CD14-positive monocyte (primary cell): ENCODE measurements at regions not wholly inside any gene's neighbourhood (a gene's known extent, or its start where the extent isn't known, plus 50 kb on each side); places are given as distances from the start of the nearest gene placed in this dataset.

Experiments
- DNase-seq, 3 donors: peaks; one replicate each; pipeline ENCODE4 v3.0.0-alpha.2; 2011 to 2022
- H2AFZ ChIP-seq: 2 replicates; pipeline ENCODE4 v1.6.0; 2012; ENCODE audit warnings: mild to moderate bottlenecking, low read depth, low read length, inconsistent platforms; ENCODE audit not compliant: insufficient read depth, poor library complexity, severe bottlenecking
- H3K27ac ChIP-seq, 2 donors: 1 replicate in 1 of 2; 2 replicates in 1 of 2; pipeline ENCODE4 v1.5.1; 2012 to 2013; ENCODE audit warnings: low read length in 2 of 2, control low read depth in 1 of 2, inconsistent platforms in 1 of 2, low read depth in 1 of 2, mild to moderate bottlenecking in 1 of 2
- H3K27me3 ChIP-seq, 2 donors: one replicate each; pipeline versions ENCODE4 v1.6.0 to v1.6.1; 2011 to 2013; ENCODE audit warnings: low read length in 2 of 2; ENCODE audit not compliant: control insufficient read depth in 2 of 2, insufficient read depth in 2 of 2
- H3K36me3 ChIP-seq, 2 donors: replicated peaks in 1 of 2; 1 replicate in 1 of 2; 2 replicates in 1 of 2; pipeline versions ENCODE4 v1.5.1 to v1.6.1; 2012 to 2013; ENCODE audit warnings: low read length in 2 of 2, control low read depth in 1 of 2, inconsistent platforms in 1 of 2, mild to moderate bottlenecking in 1 of 2; ENCODE audit not compliant: insufficient read depth in 2 of 2, control insufficient read depth in 1 of 2
- H3K4me1 ChIP-seq, 2 donors: 1 replicate in 1 of 2; 2 replicates in 1 of 2; pipeline versions ENCODE4 v1.5.1 to v1.6.1; 2012 to 2013; ENCODE audit warnings: low read length in 2 of 2, control low read depth in 1 of 2, inconsistent platforms in 1 of 2, mild to moderate bottlenecking in 1 of 2, moderate library complexity in 1 of 2; ENCODE audit not compliant: insufficient read depth in 2 of 2, control insufficient read depth in 1 of 2
- H3K4me2 ChIP-seq: replicated peaks from 2 replicates; pipeline ENCODE3; 2012; ENCODE audit warnings: low read length, moderate library complexity, mild to moderate bottlenecking; ENCODE audit not compliant: poor library complexity, severe bottlenecking; ENCODE audit errors: extremely low read depth
- H3K4me3 ChIP-seq, 3 experiments: fragments of 200-600 bp in 1 of 3; sonication (generic) in 1 of 3; replicated peaks in 1 of 3; 1 replicate in 2 of 3; 2 replicates in 1 of 3; pipeline ENCODE4 v1.5.1; 2011 to 2013; ENCODE audit warnings: low read length in 3 of 3, mild to moderate bottlenecking in 3 of 3, control low read depth in 2 of 3, low read depth in 2 of 3, inconsistent platforms in 1 of 3, moderate library complexity in 1 of 3
- H3K79me2 ChIP-seq: 2 replicates; pipeline ENCODE4 v1.6.0; 2012; ENCODE audit warnings: mild to moderate bottlenecking, control low read depth, inconsistent platforms, low read length, moderate library complexity; ENCODE audit not compliant: insufficient read depth
- H3K9ac ChIP-seq: 2 replicates; pipeline ENCODE4 v1.6.0; 2017; ENCODE audit warnings: low read length, mild to moderate bottlenecking; ENCODE audit not compliant: insufficient read depth, poor library complexity, severe bottlenecking
- H3K9me3 ChIP-seq, 2 donors: replicated peaks in 1 of 2; 1 replicate in 1 of 2; 2 replicates in 1 of 2; pipeline versions ENCODE4 v1.5.1 to v1.6.1; 2012 to 2013; ENCODE audit warnings: low read length in 2 of 2, control low read depth in 1 of 2; ENCODE audit not compliant: control insufficient read depth in 1 of 2, insufficient read depth in 1 of 2
- H4K20me1 ChIP-seq: 2 replicates; pipeline ENCODE4 v1.6.0; 2012; ENCODE audit warnings: mild to moderate bottlenecking, low read length, control low read depth, moderate library complexity; ENCODE audit not compliant: insufficient read depth
- H3K27ac Mint-ChIP-seq, 7 donors: one replicate each; pipeline ENCODE4 v1.8.0; 2020; ENCODE audit warnings: mild to moderate bottlenecking in 7 of 7, mixed read lengths in 7 of 7, moderate library complexity in 6 of 7, inconsistent platforms in 2 of 7
- H3K27me3 Mint-ChIP-seq, 3 donors: one replicate each; pipeline ENCODE4 v1.8.0; 2021 to 2022; ENCODE audit warnings: low read depth in 3 of 3, mild to moderate bottlenecking in 3 of 3, mixed read lengths in 3 of 3, moderate library complexity in 3 of 3, inconsistent platforms in 1 of 3
- H3K36me3 Mint-ChIP-seq, 2 donors: one replicate each; pipeline ENCODE4 v1.8.0; 2020; ENCODE audit warnings: mixed read lengths in 2 of 2, inconsistent platforms in 1 of 2, mild to moderate bottlenecking in 1 of 2
- H3K4me1 Mint-ChIP-seq: one replicate; pipeline ENCODE4 v1.8.0; 2020; ENCODE audit warnings: mild to moderate bottlenecking, mixed read lengths
- H3K4me3 Mint-ChIP-seq, 2 donors: one replicate each; pipeline ENCODE4 v1.8.0; 2020; ENCODE audit warnings: mild to moderate bottlenecking in 2 of 2, mixed read lengths in 2 of 2, moderate library complexity in 1 of 2
- H3K9me3 Mint-ChIP-seq, 7 donors: one replicate each; pipeline ENCODE4 v1.8.0; 2020 to 2022; ENCODE audit warnings: mixed read lengths in 7 of 7, mild to moderate bottlenecking in 6 of 7, moderate library complexity in 6 of 7, inconsistent platforms in 2 of 7
- CTCF ChIP-seq: fragments of 200-600 bp; IDR thresholded peaks from one replicate; pipeline ENCODE4 v1.8.0; 2022; ENCODE audit warnings: antibody characterized with exemption, mild to moderate bottlenecking
- WGBS: methylation state at CpG from one replicate; pipeline ENCODE4 v1.1.5; 2013; ENCODE audit warnings: missing lambda C conversion rate; ENCODE audit not compliant: insufficient coverage; 5-methylcytosine and 5-hydroxymethylcytosine counted together
- intact Hi-C, 2 donors: fragments of 100-400 bp; cut with micrococcal nuclease; formaldehyde crosslinking; loops; one replicate each; pipeline versions ENCODE4 v1.15.0 to v1.15.1; 2023

GRCh38 chr1:162970021-162970420 lies 99.1 kb upstream of the RGS4 start:
- H3K27ac Mint-ChIP-seq, result no peak overlapping the region
- no peak for DNase-seq
- Histone ChIP-seq H3K9me3 (no peaks in the 10 kb centered on the region), H3K4me1 (no peaks in the 10 kb centered on the region), H4K20me1 (no peaks in the 10 kb centered on the region), H3K4me2 (no peak overlapping the region), H3K36me3 (no peaks in the 10 kb centered on the region), H3K27ac (no peak overlapping the region), H3K4me3 (no peak overlapping the region), H3K27me3 (peaks cover 0 to 3% of the 10 kb centered on the region in 2 donors), H3K79me2 (no peaks in the 10 kb centered on the region), H3K9ac (no peak overlapping the region), H2AFZ (no peak overlapping the region)
- H3K4me1 Mint-ChIP-seq, result no peaks in the 10 kb centered on the region
- intact Hi-C loops, result no loop called here
- TF ChIP-seq CTCF, result no peak
- H3K4me3 Mint-ChIP-seq, result no peak overlapping the region
- H3K36me3 Mint-ChIP-seq, result no peaks in the 10 kb centered on the region
- 100% methylated on average over 1 of the region's 3 CpGs for WGBS
- peaks cover 0 to 3% (median 0%) of the 10 kb centered on the region in 3 donors for H3K27me3 Mint-ChIP-seq
- H3K9me3 Mint-ChIP-seq, result peaks cover 0 to 3% (median 1%) of the 10 kb centered on the region in 7 donors

GRCh38 chr1:162966613-162967012 lies 102.5 kb upstream of the RGS4 start:
- no peak overlapping the region for H3K9ac ChIP-seq
- no peak overlapping the region for H2AFZ ChIP-seq
- H3K4me1 Mint-ChIP-seq, result no peaks in the 10 kb centered on the region
- H4K20me1 ChIP-seq, result no peaks in the 10 kb centered on the region
- H3K27me3 Mint-ChIP-seq, result peaks cover 0 to 4% (median 2%) of the 10 kb centered on the region in 3 donors
- H3K4me3 Mint-ChIP-seq, result no peak overlapping the region
- H3K4me1 ChIP-seq, result no peaks in the 10 kb centered on the region
- no peaks in the 10 kb centered on the region for H3K79me2 ChIP-seq
- no peak overlapping the region for H3K4me2 ChIP-seq
- H3K27ac ChIP-seq, result no peak overlapping the region
- DNase-seq, result no peak
- no peak for TF ChIP-seq CTCF
- H3K9me3 Mint-ChIP-seq, result peaks cover under 1 to 13% (median 7%) of the 10 kb centered on the region in 7 donors
- no peaks in the 10 kb centered on the region for H3K36me3 ChIP-seq
- no peak overlapping the region for H3K4me3 ChIP-seq
- H3K36me3 Mint-ChIP-seq, result no peaks in the 10 kb centered on the region
- H3K27me3 ChIP-seq, result no peaks in the 10 kb centered on the region
- intact Hi-C loops, result no loop called here
- peaks cover 3 to 6% of the 10 kb centered on the region in 2 donors for H3K9me3 ChIP-seq
- no peak overlapping the region for H3K27ac Mint-ChIP-seq
- WGBS, result no CpG with 5 or more reads among the region's 1 CpG
